PC-9 (cell line): ENCODE measurements at regions not wholly inside any gene's neighbourhood (a gene's known extent, or its start where the extent isn't known, plus 50 kb on each side); places are given as distances from the start of the nearest gene placed in this dataset.

Experiments used
- EZH2 ChIP-seq: fragments of 200-600 bp; sonication (generic); IDR thresholded peaks from 2 replicates; pipeline ENCODE4 v1.8.0; 2017; ENCODE audit warnings: antibody characterized with exemption, low read depth
- TF ChIP-seq, protein P1 (sequence below): fragments of 200-600 bp; sonication (generic); conservative IDR thresholded peaks from 2 replicates; pipeline ENCODE4 v1.6.1; 2017; ENCODE audit warnings: mixed run types, antibody characterized with exemption, mild to moderate bottlenecking, moderate library complexity

DNA sequence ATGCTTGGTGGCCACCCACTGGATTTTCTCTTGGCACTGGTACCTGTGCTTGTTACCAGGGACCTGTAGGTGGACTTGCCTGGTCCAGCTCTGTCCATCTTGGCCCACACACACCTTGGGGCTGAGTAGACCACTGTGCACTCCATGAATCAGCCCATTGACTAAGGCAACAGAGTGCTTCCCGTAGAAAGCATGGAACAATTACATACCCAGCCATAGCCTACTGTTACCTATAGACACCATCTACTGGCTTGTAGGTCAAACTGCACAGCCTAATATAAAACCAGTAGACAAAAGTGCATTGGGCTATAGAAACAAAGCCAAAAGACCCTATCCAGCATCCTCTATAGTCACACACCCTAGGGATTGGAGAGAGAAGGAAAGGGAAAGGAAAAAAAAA, 378.9 kb downstream of the OTOL1 start:
- TF ChIP-seq, protein P1, sequence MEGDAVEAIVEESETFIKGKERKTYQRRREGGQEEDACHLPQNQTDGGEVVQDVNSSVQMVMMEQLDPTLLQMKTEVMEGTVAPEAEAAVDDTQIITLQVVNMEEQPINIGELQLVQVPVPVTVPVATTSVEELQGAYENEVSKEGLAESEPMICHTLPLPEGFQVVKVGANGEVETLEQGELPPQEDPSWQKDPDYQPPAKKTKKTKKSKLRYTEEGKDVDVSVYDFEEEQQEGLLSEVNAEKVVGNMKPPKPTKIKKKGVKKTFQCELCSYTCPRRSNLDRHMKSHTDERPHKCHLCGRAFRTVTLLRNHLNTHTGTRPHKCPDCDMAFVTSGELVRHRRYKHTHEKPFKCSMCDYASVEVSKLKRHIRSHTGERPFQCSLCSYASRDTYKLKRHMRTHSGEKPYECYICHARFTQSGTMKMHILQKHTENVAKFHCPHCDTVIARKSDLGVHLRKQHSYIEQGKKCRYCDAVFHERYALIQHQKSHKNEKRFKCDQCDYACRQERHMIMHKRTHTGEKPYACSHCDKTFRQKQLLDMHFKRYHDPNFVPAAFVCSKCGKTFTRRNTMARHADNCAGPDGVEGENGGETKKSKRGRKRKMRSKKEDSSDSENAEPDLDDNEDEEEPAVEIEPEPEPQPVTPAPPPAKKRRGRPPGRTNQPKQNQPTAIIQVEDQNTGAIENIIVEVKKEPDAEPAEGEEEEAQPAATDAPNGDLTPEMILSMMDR: no peak
- no peak for TF ChIP-seq EZH2
